ENCODE measurements at regions not wholly inside any gene's neighbourhood (a gene's known extent, or its start where the extent isn't known, plus 50 kb on each side); places are given as distances from the start of the nearest gene placed in this dataset.

GRCh38 chr2:64359892-64360657, 93.9 kb upstream of the LGALSL start:
- Histone ChIP-seq H3K4me1 (peaks cover 10% of the 10 kb centered on the region), H3K36me3 (no peaks in the 10 kb centered on the region), H3K4me3 (no peak overlapping the region), H3K9me3 (replicated peaks) (no peaks in the 10 kb centered on the region), H3K27ac (replicated peaks) (no peak overlapping the region), H3K27me3 (ENCODE audit: low read depth) (peaks cover 77% of the 10 kb centered on the region)
- DNase-seq = peak; percentile 58
- intact Hi-C loops (cut with micrococcal nuclease) = no loop called here
- TF ChIP-seq, protein P1, sequence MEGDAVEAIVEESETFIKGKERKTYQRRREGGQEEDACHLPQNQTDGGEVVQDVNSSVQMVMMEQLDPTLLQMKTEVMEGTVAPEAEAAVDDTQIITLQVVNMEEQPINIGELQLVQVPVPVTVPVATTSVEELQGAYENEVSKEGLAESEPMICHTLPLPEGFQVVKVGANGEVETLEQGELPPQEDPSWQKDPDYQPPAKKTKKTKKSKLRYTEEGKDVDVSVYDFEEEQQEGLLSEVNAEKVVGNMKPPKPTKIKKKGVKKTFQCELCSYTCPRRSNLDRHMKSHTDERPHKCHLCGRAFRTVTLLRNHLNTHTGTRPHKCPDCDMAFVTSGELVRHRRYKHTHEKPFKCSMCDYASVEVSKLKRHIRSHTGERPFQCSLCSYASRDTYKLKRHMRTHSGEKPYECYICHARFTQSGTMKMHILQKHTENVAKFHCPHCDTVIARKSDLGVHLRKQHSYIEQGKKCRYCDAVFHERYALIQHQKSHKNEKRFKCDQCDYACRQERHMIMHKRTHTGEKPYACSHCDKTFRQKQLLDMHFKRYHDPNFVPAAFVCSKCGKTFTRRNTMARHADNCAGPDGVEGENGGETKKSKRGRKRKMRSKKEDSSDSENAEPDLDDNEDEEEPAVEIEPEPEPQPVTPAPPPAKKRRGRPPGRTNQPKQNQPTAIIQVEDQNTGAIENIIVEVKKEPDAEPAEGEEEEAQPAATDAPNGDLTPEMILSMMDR (IDR thresholded peaks at IDR 0.05; ENCODE audit: borderline replicate concordance) = no peak

DNA sequence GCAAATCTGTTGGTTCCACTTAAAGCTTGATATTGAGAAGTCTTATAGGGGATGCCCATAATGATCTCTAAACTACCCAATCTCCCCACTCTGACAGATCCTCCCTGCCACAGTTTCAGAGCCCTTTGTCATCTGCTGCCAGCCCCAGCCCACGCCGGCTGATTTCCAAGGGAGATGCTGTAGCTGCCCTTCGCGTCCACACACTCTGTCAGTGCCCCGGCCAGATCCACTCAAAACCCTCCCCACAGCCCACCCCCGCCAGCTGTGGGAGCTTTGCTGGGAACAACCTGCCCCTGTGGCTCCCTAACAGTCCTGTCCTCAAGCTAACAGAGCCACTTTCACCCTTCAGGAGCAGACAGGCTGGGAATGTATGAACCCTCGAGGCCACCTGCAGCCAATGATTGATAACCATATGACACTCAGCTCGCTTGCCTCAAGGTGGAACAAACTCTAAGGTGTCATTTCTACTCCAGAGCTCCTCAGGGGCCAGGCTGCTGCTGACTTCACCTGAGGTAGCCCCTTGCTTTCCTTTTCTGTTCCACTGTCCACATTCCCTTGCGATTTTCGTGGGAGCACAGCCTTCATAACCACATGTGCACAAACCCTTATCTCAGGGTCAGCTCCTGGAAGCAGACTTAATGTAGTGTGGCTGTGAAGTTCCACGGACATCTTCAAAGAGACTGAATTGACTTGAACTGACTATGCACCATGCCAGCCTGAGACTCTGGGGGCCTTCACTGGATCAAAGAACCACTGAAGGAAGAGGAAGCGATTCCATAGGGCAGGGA, 92.6 kb upstream of the LGALSL start:
- Histone ChIP-seq H3K4me1 (peaks cover 10% of the 10 kb centered on the region), H3K36me3 (no peaks in the 10 kb centered on the region), H3K27ac (replicated peaks) (no peak overlapping the region), H3K27me3 (ENCODE audit: low read depth) (peaks cover 75% of the 10 kb centered on the region), H3K9me3 (replicated peaks) (no peaks in the 10 kb centered on the region), H3K4me3 (no peak overlapping the region)
- DNase-seq = no peak
- intact Hi-C loops (cut with micrococcal nuclease) = no loop called here
- TF ChIP-seq, protein P1 (IDR thresholded peaks at IDR 0.05; ENCODE audit: borderline replicate concordance) = no peak

DNA sequence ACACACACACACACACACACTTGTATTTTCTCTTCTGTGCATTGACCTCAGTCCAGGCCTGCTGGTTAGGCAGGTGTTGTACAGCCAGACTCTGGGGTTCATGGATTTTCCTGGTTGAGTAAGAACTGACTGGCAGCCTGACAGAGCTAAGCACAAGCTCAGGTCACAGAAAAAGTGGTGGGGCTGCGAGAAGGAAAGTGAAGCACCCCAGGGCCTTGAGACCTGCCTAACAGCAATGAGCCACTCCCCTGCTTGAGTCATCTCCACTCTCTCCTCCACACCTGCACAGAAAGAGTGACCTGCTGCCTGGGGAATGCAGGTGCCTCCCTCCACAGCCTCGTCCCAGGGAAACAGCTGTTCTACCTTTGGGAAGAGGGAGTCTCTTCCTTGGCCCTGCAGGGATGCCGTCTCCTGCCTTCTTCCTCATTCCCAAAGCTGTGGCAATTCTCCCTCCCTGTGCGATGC, 91.4 kb upstream of the LGALSL start:
- Histone ChIP-seq H3K4me1 (peaks cover 15% of the 10 kb centered on the region), H3K4me3 (no peak overlapping the region), H3K27ac (replicated peaks) (no peak overlapping the region), H3K36me3 (no peaks in the 10 kb centered on the region), H3K9me3 (replicated peaks) (no peaks in the 10 kb centered on the region), H3K27me3 (ENCODE audit: low read depth) (peaks cover 73% of the 10 kb centered on the region)
- no peak for DNase-seq
- intact Hi-C loops (cut with micrococcal nuclease) = no loop called here
- TF ChIP-seq, protein P1 (IDR thresholded peaks at IDR 0.05; ENCODE audit: borderline replicate concordance) = no peak

GRCh38 chr2:64363140-64363539, 90.8 kb upstream of the LGALSL start:
- Histone ChIP-seq H3K4me3 (no peak overlapping the region), H3K27ac (replicated peaks) (no peak overlapping the region), H3K36me3 (no peaks in the 10 kb centered on the region), H3K9me3 (replicated peaks) (no peaks in the 10 kb centered on the region), H3K27me3 (ENCODE audit: low read depth) (peaks cover 67% of the 10 kb centered on the region), H3K4me1 (peaks cover 21% of the 10 kb centered on the region)
- DNase-seq = no peak
- TF ChIP-seq, protein P1 (IDR thresholded peaks at IDR 0.05; ENCODE audit: borderline replicate concordance) = no peak
- intact Hi-C loops (cut with micrococcal nuclease) = no loop called here

GRCh38 chr2:64363848-64364247, 90.1 kb upstream of the LGALSL start:
- intact Hi-C loops (cut with micrococcal nuclease) = no loop called here
- Histone ChIP-seq H3K9me3 (replicated peaks) (no peaks in the 10 kb centered on the region), H3K4me1 (peaks cover 22% of the 10 kb centered on the region), H3K4me3 (no peak overlapping the region), H3K36me3 (no peaks in the 10 kb centered on the region), H3K27ac (replicated peaks) (no peak overlapping the region), H3K27me3 (ENCODE audit: low read depth) (peaks cover 67% of the 10 kb centered on the region)
- no peak for DNase-seq
- TF ChIP-seq, protein P1 (IDR thresholded peaks at IDR 0.05; ENCODE audit: borderline replicate concordance) = no peak
